NCI-H526 treated with DMSO at 0.1 percent for 48 hours (cell line): ENCODE measurements at regions not wholly inside any gene's neighbourhood (a gene's known extent, or its start where the extent isn't known, plus 50 kb on each side); places are given as distances from the start of the nearest gene placed in this dataset.

Experiments used
- DNase-seq: peaks from one replicate; lab custom pipeline; 2025; lab: John Stamatoyannopoulos, UW

- no peak for DNase-seq
Observed at GRCh38 chr16:49078571-49078970, 203.1 kb downstream of the CBLN1 start.

GRCh38 chr16:49078104-49078503 lies 203.5 kb downstream of the CBLN1 start:
- no peak for DNase-seq

GRCh38 chr16:49075709-49076108 lies 205.9 kb downstream of the CBLN1 start:
- no peak for DNase-seq

GRCh38 chr16:49068224-49068623 lies 213.4 kb downstream of the CBLN1 start:
- no peak for DNase-seq

GRCh38 chr16:49067776-49068175 lies 213.9 kb downstream of the CBLN1 start:
- DNase-seq: no peak

- no peak for DNase-seq
Observed at GRCh38 chr16:49061137-49061714, 220.4 kb downstream of the CBLN1 start.

GRCh38 chr16:49060728-49061127 lies 220.9 kb downstream of the CBLN1 start:
- DNase-seq: no peak

- DNase-seq: no peak
Observed at GRCh38 chr16:49058382-49058781, 223.3 kb downstream of the CBLN1 start.

- DNase-seq: no peak
Observed at GRCh38 chr16:49057936-49058335, 223.7 kb downstream of the CBLN1 start.

GRCh38 chr16:49057391-49057790 lies 224.2 kb downstream of the CBLN1 start:
- no peak for DNase-seq

- DNase-seq: no peak
Observed at GRCh38 chr16:49056546-49056945, 225.1 kb downstream of the CBLN1 start.

GRCh38 chr16:49055824-49056545 lies 225.7 kb downstream of the CBLN1 start:
- DNase-seq: no peak

GRCh38 chr16:49055291-49055690 lies 226.3 kb downstream of the CBLN1 start:
- DNase-seq: no peak

GRCh38 chr16:49054606-49055005 lies 227.0 kb downstream of the CBLN1 start:
- no peak for DNase-seq

- no peak for DNase-seq
Observed at GRCh38 chr16:49052846-49053245, 228.8 kb downstream of the CBLN1 start.

- no peak for DNase-seq
Observed at GRCh38 chr16:49051576-49051975, 230.1 kb downstream of the CBLN1 start.

- no peak for DNase-seq
Observed at GRCh38 chr16:49050607-49051006, 231.0 kb downstream of the CBLN1 start.

- DNase-seq: no peak
Observed at GRCh38 chr16:49049644-49050043, 232.0 kb downstream of the CBLN1 start.

GRCh38 chr16:49049191-49049590 lies 232.4 kb downstream of the CBLN1 start:
- DNase-seq: no peak

- DNase-seq: no peak
Observed at GRCh38 chr16:49048557-49048956, 233.1 kb downstream of the CBLN1 start.

GRCh38 chr16:49036126-49036525 lies 245.5 kb downstream of the CBLN1 start:
- no peak for DNase-seq

- no peak for DNase-seq
Observed at GRCh38 chr16:49027420-49027819, 254.2 kb downstream of the CBLN1 start.

- no peak for DNase-seq
Observed at GRCh38 chr16:49026566-49027181, 255.0 kb downstream of the CBLN1 start.

- DNase-seq: no peak
Observed at GRCh38 chr16:49024896-49025295, 256.7 kb downstream of the CBLN1 start.
